ENCODE measurements at regions not wholly inside any gene's neighbourhood (a gene's known extent, or its start where the extent isn't known, plus 50 kb on each side); places are given as distances from the start of the nearest gene placed in this dataset.
"Not testable (repeated sequence)": the region's sequence is repeated elsewhere in the genome, so short reads cannot be mapped to it uniquely, and the experiment has no call there.

DNA sequence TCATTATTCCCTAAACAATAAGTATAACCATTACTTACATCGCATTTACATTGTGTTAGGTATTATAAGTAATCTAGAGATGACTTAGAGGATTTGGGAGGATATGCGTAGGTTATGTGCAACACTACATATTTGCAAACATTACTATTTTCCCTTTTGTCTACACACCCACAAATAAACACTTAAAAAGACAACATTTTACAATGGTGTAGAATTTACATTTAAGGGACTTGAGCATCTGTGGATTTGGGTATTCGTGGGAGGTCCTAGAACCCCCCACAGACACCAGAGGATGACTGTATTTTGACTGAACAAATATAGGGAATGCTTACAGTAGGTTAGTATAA lies 220.2 kb upstream of the MYO3A start:
- no peak for DNase-seq (ENCODE audit: low spot score)

DNA sequence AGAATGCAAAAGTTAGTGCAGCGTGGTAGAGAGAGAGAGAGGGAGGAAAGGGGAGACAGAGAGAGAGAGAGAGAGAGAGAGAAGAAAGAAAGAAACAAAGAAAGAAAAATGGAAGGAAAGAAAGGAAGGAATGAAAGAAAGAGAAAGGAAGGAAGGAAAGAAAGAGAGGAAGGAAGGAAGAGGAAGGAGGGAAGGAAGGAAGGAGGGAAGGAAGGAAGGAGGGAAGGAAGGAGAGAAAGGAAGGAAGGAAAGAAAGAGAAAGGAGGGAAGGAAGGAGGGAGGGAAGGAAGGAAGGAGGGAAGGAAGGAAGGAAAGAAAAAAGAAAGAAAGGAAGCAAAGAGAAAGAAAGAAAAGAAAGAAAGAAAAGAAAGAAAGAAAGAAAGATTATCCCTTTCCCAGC lies 209.8 kb upstream of the MYO3A start:
- no peak for DNase-seq (ENCODE audit: low spot score)

DNA sequence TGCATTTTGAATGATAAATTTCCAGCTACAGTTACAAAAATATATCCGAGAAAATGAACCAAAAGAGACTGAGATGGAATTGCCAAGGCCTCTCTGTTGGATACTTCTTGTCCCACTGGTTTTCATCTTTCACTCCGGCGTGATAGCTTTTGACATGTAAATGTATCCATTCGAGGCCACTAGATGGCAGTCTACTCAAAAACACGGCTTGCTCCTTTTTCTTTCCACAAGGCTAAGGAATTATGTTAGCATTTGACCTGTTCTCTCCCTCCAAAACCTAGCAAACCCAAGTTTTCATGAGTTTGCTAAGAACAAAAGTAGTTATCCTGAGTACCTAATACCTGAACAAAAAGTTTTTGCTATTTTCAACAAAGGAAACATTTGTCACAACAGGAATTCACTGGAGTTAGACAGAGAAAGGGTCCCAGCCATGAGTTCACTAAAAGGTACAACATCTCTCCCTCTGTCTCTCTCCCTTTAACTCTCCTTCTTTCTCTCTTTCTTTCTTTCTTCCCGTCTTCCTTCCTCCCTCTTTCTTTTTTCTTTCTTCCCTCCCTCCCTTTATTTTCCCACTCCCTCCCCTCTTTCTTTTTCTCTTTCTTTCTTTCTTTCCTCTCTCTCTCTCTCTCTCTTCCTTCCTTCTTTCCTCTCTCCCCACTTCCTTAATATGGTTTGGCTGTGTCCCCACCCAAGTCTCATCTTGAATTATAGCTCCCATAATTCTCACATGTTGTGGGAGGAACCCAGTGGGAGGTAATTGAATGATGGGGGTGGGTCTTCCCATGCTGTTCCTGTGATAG lies 207.9 kb upstream of the MYO3A start:
- peak; percentile 52 for DNase-seq (ENCODE audit: low spot score)

DNA sequence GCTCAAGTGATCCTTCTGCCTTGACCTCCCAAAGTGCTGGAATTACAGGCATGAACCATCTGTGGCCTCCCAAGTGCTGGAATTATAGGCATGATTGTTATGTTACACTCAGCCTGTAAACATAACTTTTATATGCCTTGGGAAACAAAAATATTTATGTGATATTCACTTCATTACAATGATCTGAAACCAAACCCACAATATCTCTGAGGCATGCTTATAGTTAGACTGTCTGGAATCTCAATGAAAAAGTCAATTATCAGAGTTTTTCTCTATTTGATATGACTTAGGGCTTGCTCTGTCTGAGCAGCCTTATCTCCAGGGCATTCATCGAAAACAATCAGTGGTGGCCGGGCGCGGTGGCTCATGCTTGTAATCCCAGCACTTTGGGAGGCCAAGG lies 195.3 kb upstream of the MYO3A start:
- DNase-seq (ENCODE audit: low spot score): no peak

DNA sequence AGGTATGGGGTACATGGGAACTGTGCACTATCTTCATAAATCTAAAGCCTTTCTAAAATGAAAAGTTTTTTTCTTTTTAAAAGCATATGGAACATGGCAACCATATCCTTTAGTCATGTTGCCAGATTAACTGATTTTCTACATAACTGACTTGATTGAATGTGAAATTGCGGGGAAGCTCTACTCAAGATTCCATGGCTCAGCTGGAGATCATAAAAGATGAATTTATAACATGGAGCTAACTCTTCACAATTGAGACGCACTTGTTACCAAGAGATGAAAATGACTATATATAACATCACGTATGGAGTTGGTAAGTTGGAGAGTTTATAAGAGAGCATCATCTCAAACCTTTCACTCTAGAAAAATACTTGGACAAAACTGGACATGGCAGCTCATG lies 190.2 kb upstream of the MYO3A start:
- no peak for DNase-seq (ENCODE audit: low spot score)

DNA sequence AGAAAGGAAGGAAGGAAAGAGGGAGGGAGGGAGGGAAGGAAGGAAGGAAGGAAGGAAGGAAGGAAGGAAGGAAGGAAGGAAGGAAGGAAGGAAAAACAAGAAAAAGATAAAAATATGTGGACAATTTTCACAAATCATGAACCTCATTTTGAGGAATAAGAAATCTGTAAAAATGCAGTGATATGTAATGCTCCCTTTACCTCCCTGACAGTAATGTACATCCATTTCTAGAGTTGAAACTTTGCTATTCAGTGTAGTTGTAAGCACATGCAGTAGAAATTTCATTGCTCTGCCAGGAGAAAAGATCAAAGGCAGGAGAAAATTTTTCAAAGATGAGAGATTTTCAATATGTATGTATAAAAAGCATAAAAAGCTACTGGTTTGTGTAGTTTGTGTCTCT lies 189.5 kb upstream of the MYO3A start:
- no peak for DNase-seq (ENCODE audit: low spot score)

DNA sequence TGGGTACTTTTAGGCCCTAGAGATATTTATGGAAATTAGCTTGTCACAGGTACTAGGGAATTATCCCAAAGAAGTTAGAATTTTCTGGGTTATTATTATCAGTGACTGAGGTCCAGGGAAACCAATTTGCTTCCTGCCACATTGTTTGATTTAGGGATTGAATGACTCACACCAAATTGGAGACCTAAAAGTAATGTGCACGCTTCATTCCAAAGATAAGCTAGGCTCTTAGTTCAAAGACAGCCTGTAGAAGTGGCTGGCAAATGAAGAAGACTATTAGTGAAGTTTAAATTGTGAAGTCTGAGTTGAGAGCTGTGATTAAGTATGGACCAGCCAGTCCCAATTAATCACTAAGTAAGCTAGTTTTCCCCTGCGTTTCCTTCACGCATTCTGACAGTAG lies 188.1 kb upstream of the MYO3A start:
- no peak for DNase-seq (ENCODE audit: low spot score)

DNA sequence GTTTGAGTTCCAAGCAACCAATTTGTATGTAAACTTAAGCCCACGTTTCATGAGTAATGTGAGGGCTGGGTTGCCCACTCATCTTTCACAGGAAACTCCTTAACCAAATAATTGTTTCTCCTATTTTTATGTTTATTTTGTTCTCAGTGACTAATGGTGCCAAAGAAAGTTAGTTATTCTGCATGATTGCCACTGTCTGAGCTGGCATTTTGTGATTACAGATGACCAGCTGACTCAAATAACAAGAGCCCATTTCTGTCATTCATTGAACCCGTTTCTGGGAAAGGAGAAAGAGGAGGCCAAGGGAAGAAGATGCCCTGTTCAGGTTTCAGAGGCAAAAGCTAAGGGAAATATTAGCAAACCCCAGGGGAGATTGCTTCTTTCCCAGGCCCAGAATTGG lies 186.9 kb upstream of the MYO3A start:
- DNase-seq (ENCODE audit: low spot score): no peak

DNA sequence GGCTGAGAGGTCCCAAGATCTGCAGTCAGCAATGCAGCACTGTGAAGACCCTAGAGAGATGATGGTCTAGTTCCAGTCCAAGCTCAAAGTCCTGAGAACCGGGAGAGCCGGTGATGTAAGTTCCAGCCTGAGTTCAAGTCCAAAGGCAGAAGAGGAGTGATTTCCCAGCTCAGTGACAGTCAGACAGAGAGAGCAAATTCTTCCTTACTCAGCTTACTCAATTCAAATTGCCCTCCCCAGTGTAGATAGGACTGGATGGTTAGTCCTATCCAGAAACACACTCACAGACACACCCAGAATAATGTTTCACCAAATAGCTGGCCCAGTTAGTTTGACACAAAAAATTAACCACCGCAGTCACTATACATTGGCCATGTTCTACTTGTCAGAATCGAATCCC lies 185.5 kb upstream of the MYO3A start:
- no peak for DNase-seq (ENCODE audit: low spot score)

DNA sequence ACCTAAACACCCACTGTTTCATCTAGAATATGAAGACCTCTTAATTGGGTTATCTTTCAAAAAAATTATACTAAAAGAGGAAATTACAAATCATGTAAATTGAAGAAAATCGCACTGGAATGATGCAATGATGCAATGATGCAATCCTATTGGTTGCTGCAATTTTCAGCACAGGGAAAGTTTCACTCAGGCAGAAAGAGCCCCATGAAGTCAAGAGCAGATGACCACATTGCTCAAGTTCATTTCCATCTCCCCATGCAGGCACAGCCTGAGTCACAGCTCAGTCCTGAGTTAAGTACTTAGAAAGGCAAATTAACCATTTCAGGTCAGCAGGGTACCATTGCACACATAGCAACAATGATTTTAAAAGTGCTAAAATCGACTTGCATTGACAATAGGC lies 180.3 kb upstream of the MYO3A start:
- DNase-seq (ENCODE audit: low spot score): no peak

DNA sequence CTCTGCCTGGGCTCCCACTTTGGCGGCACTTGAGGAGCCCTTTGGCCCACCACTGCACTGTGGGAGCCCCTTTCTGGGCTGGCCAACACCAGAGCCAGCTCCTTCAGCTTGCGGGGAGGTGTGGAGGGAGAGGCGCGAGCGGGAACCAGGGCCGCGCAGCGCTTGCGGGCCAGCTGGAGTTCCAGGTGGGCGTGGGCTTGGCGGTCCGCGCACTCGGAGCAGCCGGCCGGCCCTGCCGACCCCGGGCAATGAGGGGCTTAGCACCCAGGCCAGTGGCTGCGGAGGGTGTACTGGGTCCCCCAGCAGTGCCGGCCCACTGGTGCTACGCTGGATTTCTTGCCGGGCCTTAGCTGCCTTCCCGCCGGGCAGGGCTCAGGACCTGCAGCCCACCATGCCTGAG lies 178.2 kb upstream of the MYO3A start:
- DNase-seq (ENCODE audit: low spot score): not testable (repeated sequence)

DNA sequence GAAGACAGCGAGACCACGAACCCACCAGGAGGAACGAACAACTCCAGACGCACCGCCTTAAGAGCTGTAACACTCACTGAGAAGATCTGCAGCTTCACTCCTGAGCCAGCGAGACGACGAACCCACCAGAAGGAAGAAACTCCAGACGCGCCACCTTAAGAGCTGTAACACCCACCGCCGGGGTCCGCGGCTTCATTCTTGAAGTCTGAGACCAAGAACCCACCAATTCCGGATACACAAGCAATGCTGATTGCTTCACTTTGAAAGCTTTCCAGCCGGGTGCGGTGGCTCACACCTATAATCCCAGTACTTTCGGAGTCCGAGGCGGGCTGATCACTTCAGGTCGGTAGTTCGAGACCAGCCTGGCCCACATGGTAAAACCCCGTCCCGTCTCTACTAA lies 177.2 kb upstream of the MYO3A start:
- DNase-seq (ENCODE audit: low spot score): no peak

DNA sequence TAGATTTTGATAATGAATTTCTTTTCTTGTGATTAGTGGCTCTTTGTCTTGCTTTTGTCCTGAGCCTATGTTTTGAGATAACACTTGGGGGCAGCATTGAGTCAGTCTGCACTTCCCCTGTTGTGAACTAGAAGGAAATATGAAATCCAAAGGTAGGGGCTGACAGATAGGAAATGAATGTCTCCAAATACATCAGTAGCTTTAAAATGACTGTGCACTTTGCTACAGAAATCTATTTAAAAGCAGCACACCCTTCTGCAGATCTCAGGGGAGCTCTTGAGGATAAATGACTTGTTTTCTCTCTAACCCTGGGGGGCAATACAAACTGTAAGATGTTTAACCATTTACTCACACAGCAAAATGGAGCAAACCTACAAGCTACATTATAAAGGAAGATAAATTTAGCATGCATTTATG lies 176.0 kb upstream of the MYO3A start:
- DNase-seq (ENCODE audit: low spot score): peak; percentile 26

DNA sequence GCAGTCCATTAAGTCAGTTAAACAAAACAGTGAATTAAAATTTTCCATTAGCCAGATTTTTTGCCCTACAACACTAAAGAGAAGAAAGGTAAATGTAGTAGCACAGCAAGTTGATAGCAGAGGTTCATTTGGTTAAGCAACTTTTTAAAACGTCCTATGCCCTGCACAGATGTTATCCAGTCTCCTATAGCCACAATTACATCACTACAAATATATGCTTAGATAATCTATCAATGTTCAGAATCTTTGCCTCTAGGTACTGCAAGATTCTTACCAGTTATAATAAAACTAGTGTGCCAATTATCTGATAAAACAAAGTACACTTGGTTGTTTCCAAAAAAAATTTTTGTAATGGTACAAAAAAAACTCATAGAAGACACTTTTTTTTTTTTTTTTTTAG lies 175.5 kb upstream of the MYO3A start:
- DNase-seq (ENCODE audit: low spot score): no peak

DNA sequence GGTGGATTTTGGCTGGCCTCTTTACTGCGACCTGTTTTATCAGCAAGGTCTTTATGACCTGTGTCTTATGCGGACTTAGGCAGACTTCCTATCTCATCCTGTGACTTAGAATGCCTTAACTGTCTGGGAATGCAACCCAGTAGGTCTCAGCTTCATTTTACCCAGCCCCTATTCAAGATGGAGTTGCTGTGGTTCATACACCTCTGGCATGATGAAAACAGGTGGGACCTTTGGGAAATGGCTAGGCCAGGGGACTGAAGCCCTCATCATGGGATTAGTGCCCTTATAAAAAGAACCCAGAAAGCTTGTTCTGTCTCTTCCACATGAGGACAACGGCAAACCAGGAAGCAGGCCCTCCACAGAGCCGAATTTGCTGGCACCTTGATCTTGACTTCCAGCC lies 172.1 kb upstream of the MYO3A start:
- no peak for DNase-seq (ENCODE audit: low spot score)

DNA sequence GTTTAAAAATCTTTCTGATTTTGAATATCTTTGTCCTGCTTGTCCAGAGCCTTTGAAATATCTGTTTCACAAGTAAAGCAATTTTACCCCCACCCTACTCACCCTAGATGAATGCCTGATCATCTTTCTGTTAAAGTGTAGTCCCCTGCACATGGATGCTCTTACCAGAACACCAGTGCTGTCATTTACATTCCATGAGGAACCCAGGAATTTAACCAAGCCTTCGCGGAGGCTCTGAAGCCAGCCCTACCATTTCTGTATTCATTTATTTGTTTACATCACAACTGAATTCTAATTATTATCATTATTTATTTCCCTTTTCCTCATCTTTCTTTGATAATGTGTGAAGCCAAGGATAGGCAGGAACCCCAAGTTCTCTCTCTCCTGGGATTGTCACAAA lies 167.8 kb upstream of the MYO3A start:
- no peak for DNase-seq (ENCODE audit: low spot score)

DNA sequence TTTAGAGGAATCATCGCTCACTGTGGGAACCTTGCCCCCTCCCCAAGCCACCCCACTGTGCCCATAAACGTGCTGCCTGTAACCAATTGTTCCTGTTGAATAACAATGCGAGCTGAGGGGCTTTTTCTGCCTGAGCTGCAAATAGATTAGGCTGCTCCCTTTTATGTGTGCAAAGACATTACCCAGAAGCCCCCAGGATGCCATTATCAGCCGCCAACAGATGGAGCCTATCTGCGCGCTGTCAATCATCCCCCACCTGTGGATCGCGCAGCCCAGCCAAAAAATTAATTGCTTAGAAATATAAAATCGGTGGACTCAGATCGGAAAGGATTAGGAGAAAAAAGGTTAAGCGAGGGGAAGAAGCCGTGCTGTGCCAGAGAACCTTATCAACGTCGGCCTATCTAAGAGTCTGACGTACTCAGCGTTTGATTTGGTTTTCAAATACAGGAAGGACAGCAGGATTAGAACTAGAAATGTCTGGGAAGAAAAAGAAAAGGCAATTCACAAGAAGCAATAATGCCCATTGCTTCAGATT lies 167.3 kb upstream of the MYO3A start:
- no peak for DNase-seq (ENCODE audit: low spot score)

DNA sequence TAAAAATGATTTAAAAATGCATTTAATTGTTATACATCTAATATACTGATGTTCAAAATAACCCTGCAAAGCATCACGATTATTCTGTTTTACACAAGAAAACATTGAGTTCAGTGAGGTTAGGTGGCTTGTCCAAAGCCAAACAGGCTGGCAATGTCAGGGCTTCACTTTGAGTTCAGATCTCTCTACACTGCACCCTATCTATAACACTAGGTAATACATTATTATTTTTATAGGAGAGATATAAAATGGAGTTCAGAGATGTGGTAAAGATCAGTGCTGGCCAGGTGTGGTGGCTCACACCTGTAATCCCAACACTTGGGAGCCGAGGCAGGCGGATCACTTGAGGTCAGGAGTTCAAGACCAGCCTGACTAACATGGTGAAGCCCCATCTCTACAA lies 165.9 kb upstream of the MYO3A start:
- no peak for DNase-seq (ENCODE audit: low spot score)

DNA sequence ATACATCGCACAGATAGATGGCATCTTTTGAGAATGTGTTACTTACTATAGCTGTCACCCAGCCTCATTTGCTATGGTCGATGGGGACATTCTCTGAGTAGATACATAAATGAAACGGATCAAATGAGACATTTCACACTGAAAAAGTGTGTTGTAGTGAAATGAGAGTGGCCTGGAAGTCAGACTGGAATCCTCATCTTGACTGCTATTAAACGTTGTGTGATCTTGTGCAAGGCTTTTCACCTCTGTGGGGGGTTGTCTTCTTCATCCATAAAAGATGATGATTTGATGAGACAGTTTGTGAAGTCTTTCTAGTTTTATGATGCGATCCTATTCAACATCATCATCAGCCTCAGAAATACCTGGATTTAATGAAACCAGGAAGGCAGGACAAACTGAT lies 155.4 kb upstream of the MYO3A start:
- DNase-seq (ENCODE audit: low spot score): no peak

DNA sequence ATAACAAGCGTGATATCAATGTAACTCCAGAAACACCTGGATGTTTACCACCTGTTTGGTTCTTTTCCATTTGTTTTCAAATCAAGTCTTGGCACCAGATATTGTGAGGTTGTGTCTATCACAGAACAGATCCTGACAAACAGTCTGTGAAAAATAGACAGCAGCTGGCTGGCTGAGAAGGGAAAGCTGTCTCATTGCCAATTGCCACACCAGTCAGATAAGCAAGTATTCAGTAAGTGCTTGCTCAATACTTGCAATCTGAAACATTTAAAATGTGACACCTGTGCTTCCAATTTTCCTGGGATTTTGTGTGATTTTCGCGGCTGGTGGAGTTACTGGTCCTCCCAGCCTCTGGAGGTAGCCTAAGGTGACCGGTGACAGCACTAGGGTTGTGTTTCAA lies 147.9 kb upstream of the MYO3A start:
- no peak for DNase-seq (ENCODE audit: low spot score)

DNA sequence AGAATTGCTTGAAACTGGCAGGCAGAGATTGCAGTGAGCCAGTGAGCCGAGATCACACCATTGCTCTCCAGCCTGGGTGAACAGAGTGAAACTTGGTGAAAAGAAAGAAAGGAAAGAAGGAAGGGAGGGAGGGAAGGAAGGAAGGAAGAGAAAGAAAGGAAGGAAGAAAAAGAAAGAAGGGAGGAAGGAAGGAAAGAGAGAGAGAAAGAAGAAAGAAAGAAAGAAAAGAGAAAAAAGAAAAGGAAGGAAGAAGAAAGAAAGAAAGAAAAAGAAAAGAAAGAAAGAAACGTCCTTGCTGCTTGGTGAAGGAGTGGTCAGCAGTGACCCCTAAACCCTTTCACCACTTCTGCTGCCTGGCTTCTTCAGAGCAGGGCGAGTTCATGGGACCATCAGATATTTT lies 147.1 kb upstream of the MYO3A start:
- DNase-seq (ENCODE audit: low spot score): no peak

DNA sequence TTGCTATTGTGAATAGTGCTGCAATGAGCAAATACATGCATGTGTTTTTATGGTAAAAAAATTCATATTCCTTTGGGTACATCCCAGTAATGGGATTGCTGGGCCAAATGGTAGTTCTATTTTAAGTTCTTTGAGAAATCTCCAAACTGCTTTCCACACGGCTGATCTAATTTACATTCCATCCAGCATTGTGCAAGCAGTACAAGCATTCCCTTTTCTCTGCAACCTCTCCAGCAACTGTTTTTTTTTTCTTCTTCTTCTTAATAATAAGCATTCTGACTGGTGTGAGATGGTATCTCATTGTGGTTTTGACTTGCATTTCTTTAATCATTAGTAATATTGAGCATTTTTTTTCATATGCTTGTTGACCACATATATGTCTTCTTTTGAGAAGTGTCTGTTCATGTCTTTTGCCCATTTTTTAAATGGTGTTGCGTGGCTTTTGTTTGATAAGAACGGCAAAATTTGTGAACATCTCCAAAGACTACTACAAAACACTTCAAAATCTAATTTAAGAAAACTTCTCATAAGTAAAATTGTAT lies 136.1 kb upstream of the MYO3A start:
- no peak for DNase-seq (ENCODE audit: low spot score)

DNA sequence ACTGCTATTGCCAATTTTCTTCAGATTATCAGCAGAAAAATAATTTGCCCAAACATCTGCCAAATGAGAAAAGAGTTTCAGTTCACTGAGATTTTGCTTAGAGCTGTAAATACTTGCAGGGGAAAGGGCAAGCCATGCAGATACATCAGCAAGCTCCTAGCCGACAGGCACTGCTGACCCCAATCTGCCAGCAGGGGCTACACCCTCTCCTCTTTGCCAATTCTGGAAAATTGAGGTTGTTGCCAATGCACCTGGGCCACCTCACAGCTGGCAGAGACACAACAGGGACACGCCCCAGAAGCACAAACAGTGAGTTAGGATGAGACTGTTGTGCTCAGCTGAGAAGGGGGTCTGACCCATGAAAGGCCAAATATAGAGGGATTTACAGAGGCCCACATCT lies 129.5 kb upstream of the MYO3A start:
- DNase-seq (ENCODE audit: low spot score): no peak

DNA sequence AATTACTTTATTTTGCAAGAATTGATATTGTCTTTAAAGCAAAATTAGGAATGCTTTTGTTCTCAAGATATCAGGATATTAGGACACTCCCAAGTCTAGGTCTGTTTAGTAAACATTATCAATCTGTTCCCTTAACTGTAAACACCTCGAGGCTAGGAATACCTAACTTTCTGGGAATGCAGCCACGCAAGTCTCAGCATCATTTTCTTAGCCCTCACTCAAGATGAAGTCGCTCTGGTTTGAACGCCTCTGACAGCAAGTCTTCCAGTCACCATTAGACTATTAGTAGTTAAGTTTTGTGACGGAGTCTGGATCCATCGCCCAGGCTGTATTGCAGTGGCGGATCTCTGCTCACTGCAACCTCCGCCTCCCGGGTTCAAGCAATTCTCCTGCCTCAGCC lies 128.0 kb upstream of the MYO3A start:
- no peak for DNase-seq (ENCODE audit: low spot score)
